Colonic mucosa (tissue), 4 donors: ENCODE measurements at regions not wholly inside any gene's neighbourhood (a gene's known extent, or its start where the extent isn't known, plus 50 kb on each side); places are given as distances from the start of the nearest gene placed in this dataset.

Experiments
- DNase-seq: peaks from one replicate; pipeline ENCODE4 v3.0.0-alpha.2; 2020
- H3K27ac ChIP-seq: fragments of 200-600 bp; one replicate; pipeline ENCODE4 v1.8.0; 2021
- H3K27me3 ChIP-seq: fragments of 200-600 bp; one replicate; pipeline ENCODE4 v1.8.0; 2021
- H3K36me3 ChIP-seq: fragments of 200-600 bp; one replicate; pipeline ENCODE4 v1.8.0; 2021
- H3K4me1 ChIP-seq: fragments of 200-600 bp; one replicate; pipeline ENCODE4 v1.8.0; 2021; ENCODE audit warnings: mild to moderate bottlenecking
- H3K4me3 ChIP-seq: fragments of 200-600 bp; one replicate; pipeline ENCODE4 v1.8.0; 2021
- H3K9ac ChIP-seq, 2 donors: one replicate each; pipeline ENCODE4 v1.7.0; 2013; ENCODE audit warnings: control low read depth in 2 of 2, low read depth in 2 of 2, low read length in 2 of 2
- H3K9me3 ChIP-seq: fragments of 200-600 bp; one replicate; pipeline ENCODE4 v1.8.0; 2021
- intact Hi-C: fragments of 100-400 bp; cut with DNase I; formaldehyde crosslinking; loops from one replicate; pipeline ENCODE4 v1.14.1; 2022
- TF ChIP-seq, protein P1 (sequence below): fragments of 200-600 bp; IDR thresholded peaks from one replicate; pipeline ENCODE4 v1.8.0; 2022; ENCODE audit warnings: antibody characterized with exemption, mild to moderate bottlenecking
- donor health status: healthy.
- donor health status: DM: no; HTN: no; CAD: no.
- donor health status: DM: no; HTN: no; CAD: no.

DNA sequence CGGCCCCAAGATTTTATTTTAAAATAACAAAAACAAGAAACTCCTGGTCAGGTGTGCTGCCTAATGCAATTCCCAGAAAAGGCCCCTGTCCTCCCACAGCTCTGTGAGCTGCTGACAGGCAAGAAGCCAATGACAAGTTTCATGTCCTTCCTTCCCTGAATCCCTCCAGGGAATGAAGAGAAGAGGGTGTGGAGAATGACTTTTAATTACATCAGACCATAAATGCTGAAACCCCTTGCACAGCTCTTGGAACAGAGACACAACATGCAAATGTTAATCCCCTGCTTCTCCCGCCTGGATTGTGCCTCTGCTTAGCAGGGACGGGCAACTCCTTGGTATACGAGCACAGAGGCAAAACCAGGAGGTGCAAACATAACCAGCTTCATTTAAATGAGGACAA, 228.1 kb upstream of the CAMK1G start:
- H3K9me3 ChIP-seq = no peaks in the 10 kb centered on the region
- no peaks in the 10 kb centered on the region for H3K36me3 ChIP-seq
- no peak for DNase-seq
- H3K4me1 ChIP-seq = no peaks in the 10 kb centered on the region
- H3K27ac ChIP-seq = no peak overlapping the region
- TF ChIP-seq, protein P1, sequence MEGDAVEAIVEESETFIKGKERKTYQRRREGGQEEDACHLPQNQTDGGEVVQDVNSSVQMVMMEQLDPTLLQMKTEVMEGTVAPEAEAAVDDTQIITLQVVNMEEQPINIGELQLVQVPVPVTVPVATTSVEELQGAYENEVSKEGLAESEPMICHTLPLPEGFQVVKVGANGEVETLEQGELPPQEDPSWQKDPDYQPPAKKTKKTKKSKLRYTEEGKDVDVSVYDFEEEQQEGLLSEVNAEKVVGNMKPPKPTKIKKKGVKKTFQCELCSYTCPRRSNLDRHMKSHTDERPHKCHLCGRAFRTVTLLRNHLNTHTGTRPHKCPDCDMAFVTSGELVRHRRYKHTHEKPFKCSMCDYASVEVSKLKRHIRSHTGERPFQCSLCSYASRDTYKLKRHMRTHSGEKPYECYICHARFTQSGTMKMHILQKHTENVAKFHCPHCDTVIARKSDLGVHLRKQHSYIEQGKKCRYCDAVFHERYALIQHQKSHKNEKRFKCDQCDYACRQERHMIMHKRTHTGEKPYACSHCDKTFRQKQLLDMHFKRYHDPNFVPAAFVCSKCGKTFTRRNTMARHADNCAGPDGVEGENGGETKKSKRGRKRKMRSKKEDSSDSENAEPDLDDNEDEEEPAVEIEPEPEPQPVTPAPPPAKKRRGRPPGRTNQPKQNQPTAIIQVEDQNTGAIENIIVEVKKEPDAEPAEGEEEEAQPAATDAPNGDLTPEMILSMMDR = no peak
- intact Hi-C loops = no loop called here
- no peaks in the 10 kb centered on the region for H3K27me3 ChIP-seq
- H3K4me3 ChIP-seq = no peak overlapping the region
- no peak overlapping the region for H3K9ac ChIP-seq

DNA sequence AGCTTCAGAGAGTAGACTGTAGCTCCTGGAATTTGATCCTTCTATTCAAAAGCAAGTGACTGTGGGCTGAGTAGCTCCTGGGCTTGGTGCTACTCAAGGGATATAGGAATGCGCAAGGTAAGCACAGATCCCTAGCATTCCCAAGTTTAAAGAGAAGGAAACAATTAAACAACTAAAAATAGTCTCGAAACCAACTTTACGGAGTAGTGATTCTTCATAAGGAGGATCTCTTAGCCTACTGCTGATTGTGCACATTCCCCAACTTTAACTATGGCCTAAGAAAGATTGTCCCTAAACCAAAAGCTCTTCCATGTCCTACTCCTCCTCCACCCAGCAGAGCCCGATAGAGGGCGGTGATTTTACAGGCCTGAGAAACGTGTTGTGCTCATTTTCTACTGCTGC, 226.5 kb upstream of the CAMK1G start:
- no peaks in the 10 kb centered on the region for H3K36me3 ChIP-seq
- no peak overlapping the region for H3K4me3 ChIP-seq
- no peaks in the 10 kb centered on the region for H3K9me3 ChIP-seq
- DNase-seq = no peak
- H3K27ac ChIP-seq = no peak overlapping the region
- intact Hi-C loops = no loop called here
- H3K4me1 ChIP-seq = no peaks in the 10 kb centered on the region
- H3K27me3 ChIP-seq = no peaks in the 10 kb centered on the region
- TF ChIP-seq, protein P1 = no peak
- no peak overlapping the region for H3K9ac ChIP-seq

DNA sequence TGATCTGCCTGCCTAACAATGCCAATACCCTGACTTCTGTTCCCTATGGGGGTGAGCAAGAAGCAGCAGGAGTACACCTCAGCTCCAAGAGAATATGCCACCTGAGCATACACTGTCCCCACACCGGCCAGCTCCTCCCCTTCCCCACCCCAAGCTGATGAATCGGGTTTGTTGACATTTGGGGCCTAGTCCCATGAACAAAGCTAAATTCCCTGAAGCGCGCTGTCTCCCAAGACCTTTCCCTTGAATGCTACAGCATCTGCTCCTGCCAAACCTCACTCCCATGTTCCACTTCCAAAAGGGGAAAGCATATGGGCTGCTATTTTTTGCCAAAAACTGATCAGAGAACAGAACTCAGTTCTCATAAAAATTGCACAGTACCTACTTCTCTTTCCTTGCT, 220.4 kb upstream of the CAMK1G start:
- TF ChIP-seq, protein P1 = no peak
- no peak overlapping the region for H3K27ac ChIP-seq
- no peaks in the 10 kb centered on the region for H3K4me1 ChIP-seq

DNA sequence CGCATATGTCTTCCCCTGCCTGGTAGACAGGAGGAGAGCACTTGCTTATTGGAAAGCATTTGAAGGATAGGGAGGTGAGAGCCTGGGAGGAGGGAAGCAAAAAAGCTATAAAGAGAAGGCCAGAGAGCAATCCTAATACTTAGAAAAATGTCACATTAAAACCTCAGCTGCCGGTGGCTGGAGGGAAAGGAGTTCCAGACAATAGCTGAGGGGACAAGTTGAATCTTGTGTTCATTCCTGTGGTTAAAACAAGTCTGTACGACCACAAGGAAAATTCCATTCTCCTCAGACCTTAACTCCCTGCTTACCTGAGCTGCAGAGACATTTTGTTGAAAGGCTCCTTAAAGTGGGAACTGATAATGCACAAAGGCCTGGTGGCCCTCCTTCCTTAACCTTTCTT, 218.8 kb upstream of the CAMK1G start:
- intact Hi-C loops = no loop called here
- Histone ChIP-seq H3K9ac (no peak overlapping the region), H3K9me3 (no peaks in the 10 kb centered on the region), H3K4me3 (no peak overlapping the region), H3K27me3 (no peaks in the 10 kb centered on the region), H3K27ac (no peak overlapping the region), H3K36me3 (no peaks in the 10 kb centered on the region), H3K4me1 (no peaks in the 10 kb centered on the region)
- no peak for DNase-seq
- TF ChIP-seq, protein P1 = no peak

More for the DNA sequence above, 220.4 kb upstream of the CAMK1G start:
- no peaks in the 10 kb centered on the region for H3K36me3 ChIP-seq
- DNase-seq = peak; percentile 27
- intact Hi-C loops = no loop called here
- no peaks in the 10 kb centered on the region for H3K27me3 ChIP-seq
- no peak overlapping the region for H3K4me3 ChIP-seq
- no peaks in the 10 kb centered on the region for H3K9me3 ChIP-seq
- H3K9ac ChIP-seq = no peak overlapping the region

DNA sequence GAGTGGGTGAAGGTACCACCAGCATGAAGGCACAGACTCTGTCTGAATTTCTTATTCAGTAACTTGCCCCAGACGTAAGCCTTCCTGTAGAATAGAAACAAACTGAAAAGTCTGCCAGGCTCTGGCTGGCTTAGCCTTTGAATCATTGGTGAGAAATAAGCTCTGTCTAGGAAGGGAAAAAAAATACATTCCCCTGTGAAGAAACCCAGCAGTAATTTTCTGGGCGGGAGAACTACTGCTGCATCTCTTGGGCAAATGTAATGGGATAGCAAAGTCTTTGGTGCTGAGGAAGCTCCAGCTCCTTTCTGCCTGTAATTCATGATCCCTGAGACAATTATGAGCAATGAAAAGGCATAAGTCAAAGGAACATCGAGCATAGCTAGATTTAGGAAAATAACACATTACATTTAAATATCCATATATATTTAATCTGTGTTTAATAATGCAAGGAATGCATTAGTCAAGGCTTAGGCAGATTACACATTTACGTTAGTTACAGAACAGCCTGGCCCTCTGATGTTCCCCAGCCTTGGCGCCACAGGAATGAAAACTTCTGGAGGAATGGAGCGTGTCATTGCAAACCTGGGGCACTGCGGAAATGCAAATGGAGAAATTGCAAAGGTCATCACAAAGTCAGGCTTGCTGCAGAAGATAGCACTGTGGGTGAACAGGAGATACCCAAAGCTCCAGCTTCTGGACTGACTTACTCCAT, 216.3 kb upstream of the CAMK1G start:
- Histone ChIP-seq H3K9me3 (no peaks in the 10 kb centered on the region), H3K4me1 (no peaks in the 10 kb centered on the region), H3K9ac (no peak overlapping the region), H3K27me3 (no peaks in the 10 kb centered on the region), H3K36me3 (no peaks in the 10 kb centered on the region), H3K4me3 (no peak overlapping the region), H3K27ac (no peak overlapping the region)
- DNase-seq = no peak
- intact Hi-C loops = no loop called here
- TF ChIP-seq, protein P1 = no peak
